Gastroesophageal sphincter (tissue), 3 donors: ENCODE measurements at regions not wholly inside any gene's neighbourhood (a gene's known extent, or its start where the extent isn't known, plus 50 kb on each side); places are given as distances from the start of the nearest gene placed in this dataset.

Experiments used
- EP300 ChIP-seq: sonication (generic); formaldehyde crosslinking; IDR thresholded peaks from one replicate; pipeline ENCODE4 v1.6.1; 2017; ENCODE audit warnings: antibody characterized with exemption, mild to moderate bottlenecking
- POLR2A ChIP-seq, 2 donors: fragments of 450-650 bp; IDR thresholded peaks; one replicate each; pipeline ENCODE4 v1.6.1; 2017; ENCODE audit warnings: antibody characterized with exemption in 2 of 2, mild to moderate bottlenecking in 2 of 2, moderate library complexity in 1 of 2
- TF ChIP-seq, protein P1 (sequence below), 4 experiments: fragments of 200-600 bp in 2 of 4; fragments of 450-650 bp in 2 of 4; sonication (generic) in 1 of 4; IDR thresholded peaks; one replicate each; pipeline ENCODE4 v1.5.1; 2017 to 2019; ENCODE audit warnings: antibody characterized with exemption in 4 of 4, mild to moderate bottlenecking in 2 of 4, moderate library complexity in 2 of 4

GRCh38 chr18:22827741-22828140, 105.4 kb upstream of the RBBP8 start:
- TF ChIP-seq EP300 (no peak), POLR2A (IDR thresholded peaks at IDR 0.05) (no peak)
- TF ChIP-seq, protein P1, sequence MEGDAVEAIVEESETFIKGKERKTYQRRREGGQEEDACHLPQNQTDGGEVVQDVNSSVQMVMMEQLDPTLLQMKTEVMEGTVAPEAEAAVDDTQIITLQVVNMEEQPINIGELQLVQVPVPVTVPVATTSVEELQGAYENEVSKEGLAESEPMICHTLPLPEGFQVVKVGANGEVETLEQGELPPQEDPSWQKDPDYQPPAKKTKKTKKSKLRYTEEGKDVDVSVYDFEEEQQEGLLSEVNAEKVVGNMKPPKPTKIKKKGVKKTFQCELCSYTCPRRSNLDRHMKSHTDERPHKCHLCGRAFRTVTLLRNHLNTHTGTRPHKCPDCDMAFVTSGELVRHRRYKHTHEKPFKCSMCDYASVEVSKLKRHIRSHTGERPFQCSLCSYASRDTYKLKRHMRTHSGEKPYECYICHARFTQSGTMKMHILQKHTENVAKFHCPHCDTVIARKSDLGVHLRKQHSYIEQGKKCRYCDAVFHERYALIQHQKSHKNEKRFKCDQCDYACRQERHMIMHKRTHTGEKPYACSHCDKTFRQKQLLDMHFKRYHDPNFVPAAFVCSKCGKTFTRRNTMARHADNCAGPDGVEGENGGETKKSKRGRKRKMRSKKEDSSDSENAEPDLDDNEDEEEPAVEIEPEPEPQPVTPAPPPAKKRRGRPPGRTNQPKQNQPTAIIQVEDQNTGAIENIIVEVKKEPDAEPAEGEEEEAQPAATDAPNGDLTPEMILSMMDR (IDR thresholded peaks at IDR 0.05), result no peak
